GM18868 (cell line): ENCODE measurements at regions not wholly inside any gene's neighbourhood (a gene's known extent, or its start where the extent isn't known, plus 50 kb on each side); places are given as distances from the start of the nearest gene placed in this dataset.

Experiments
- ATAC-seq: cut with Tn5 transposase; IDR thresholded peaks from one replicate; pipeline ENCODE4 v1.9.1; 2021; ENCODE audit warnings: mild to moderate bottlenecking, moderate library complexity; ENCODE audit not compliant: unreplicated experiment

DNA sequence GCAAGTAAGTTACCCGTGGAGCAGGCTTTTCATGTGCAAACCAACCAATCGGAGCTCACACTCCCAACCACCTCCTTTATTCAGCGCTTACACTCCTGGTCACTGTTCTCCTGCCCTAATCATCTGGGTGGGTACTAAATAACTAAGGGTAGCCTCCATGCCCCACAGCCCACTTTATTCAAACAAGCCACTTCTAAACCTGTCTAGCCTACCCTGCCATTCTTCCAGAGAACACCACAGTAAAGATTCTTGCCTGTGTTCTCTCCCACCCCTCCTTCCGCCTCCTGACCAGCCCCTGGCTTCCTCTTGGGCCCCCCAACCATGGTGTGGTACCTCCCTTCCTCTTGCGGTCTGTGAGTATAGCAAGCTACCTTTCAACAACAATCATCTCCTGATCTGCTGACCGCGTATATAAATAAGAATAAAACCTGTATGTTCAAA lies 581.9 kb downstream of the VRK1 start:
- no peak for ATAC-seq

DNA sequence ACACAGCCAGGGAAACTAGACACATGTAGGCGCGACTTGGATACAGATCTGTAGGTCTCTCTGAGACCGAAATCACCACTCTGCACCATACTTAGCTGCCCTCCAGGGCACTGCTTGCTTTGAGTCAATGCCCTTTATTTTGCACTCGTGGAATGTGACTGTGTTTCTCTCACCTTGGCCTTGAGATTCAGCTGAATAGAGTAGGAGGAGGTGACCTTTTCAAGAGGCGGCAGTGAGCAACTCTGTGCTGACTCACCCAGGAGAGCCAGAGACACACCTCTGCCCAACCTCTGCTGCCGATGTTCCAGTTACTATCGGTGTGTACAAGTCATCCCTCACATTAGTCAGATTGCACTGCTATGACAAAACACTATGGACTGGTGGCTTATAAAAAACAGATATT lies 583.4 kb downstream of the VRK1 start:
- ATAC-seq, result no peak

DNA sequence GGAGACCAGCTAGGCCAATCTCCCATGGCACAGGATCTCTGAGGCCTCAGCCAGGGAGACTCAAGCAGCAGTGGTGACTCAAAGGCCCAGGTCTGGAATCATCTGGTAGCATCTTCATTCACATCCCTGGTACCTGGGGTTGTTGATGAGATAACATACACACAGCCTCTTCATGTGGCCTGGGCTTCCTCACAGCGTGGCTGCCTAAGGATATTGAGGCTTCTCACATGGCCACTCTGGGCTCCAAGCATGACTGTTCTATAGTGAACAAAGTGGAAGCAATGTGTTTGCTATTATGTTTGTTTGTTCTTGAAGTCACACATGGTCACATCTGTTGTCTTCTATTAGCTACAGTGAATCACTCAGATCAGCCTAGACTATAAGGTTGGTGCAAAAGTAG lies 584.1 kb downstream of the VRK1 start:
- no peak for ATAC-seq

DNA sequence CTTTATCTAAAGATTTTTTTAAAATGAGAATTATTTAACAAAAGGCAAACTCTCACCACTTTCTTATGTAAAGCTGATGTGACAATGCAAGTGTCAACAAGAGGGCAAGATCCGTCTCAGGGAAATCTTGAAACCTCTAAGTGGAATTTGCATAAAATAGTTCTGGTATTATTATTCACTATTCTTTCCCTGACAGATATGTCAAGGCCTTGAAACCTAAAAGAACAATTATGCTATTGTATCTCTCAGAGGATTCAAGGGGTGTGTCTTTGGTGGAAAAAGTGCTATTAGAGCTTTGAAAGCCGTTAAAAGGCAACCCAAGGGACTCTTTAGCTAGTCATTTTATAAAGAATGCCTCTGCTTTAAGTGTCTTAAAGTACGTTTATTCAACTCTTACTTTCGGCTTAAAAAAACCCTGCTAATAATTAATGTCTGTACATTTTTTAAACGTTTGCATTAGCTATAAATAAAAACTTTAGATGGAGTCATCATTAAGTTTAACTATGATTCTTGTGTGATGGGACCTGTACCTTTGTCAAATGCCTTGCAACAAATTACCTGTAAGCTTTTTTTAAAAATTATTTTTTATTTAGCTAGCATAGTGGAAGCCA lies 585.5 kb downstream of the VRK1 start:
- peak; percentile 47 for ATAC-seq

DNA sequence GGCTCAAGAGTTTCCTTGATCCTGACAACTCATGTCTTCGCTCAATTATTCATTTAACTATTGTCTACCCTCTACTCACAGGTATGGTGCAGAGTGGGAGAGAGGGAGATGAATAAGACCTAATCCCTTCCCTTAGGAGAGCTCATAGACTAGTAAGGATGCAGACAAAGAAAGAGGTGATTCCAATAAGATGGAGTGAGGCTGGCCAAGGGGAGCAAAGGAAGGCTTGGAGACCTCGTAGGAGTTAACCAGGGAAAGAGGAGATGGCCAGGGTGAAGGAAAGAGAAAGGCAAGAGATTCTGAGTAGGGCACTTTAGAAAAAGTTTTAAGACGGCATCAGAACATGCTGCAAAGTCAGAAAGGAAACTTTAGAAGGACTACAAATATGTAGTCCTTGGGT lies 588.5 kb downstream of the VRK1 start:
- ATAC-seq, result no peak

DNA sequence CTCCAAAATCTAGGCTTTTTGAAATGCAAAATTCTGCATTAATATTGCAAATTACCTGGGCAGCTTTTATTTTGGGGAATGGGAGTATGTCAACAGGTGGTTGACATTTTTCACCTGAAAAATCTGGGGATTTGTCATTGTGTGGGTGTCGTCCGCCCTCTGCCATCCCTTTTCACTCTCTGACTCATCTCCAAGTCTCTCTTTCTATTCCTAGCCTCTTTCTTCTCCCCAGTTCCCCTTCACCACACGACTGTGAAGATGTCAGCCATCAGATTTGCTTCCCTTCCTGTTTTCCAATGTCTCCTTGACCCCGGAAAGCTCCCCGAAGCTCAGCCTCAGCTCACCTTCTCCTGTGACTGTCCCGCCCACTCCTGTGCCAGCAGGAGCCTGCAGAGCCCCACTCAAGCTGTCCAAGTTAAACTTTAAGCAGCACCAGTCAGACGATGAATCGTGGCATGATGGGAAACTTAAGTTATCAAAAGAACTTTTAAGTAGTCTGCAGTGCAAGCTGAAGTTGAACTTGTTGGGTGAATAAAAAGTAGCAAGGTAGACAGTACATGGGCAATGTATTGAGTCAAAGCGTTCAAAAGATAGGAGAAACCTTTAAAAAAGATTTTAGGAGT lies 590.2 kb downstream of the VRK1 start:
- ATAC-seq, result no peak

DNA sequence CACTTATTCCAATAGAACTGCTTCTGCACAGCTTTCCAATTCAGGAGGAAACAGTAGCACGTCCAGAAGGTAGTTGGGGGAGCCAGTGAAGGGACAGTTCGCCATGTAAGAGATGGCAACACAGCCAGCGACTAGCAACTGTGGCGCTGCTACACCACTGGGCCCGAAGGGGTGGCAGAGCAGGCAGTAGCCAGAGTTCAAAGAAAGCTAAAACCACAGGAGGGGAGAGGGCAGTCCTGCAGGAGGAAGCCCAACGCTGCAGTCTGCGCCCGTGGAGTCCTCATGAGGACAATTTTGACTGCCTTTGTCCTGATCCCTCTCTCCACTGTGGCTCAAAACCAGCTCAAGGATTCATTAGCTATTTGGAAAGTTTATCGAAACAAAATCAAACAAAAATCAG lies 591.2 kb downstream of the VRK1 start:
- ATAC-seq, result no peak

DNA sequence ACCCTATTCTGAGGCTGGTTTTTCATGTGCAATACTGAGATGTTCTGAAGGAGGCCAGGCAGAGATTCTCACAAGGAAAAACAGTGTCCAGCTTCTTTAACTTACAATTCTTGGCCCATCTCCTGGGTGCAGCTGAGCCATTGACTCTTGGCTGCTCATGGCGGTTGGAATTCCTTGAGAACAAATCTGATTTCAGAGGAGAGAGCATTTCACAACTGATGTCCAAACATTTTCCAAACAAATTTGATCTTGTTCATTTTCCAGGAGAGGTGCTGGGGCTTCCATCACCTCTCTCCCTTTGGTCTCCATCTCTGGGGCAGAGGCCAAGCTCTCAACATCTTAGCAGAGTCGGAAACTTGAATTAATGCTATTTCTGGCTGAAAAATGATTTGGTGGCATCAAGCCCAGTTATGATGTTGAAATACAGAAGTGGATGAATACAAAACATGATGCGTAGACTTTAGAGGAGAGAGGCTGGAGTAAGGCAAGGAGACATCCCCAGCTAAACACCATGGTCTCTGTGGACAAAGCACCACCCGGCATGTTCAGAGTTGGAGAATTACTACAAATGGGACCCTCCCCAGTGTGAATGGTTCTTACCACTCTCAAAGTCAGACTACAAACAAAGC lies 593.0 kb downstream of the VRK1 start:
- no peak for ATAC-seq

DNA sequence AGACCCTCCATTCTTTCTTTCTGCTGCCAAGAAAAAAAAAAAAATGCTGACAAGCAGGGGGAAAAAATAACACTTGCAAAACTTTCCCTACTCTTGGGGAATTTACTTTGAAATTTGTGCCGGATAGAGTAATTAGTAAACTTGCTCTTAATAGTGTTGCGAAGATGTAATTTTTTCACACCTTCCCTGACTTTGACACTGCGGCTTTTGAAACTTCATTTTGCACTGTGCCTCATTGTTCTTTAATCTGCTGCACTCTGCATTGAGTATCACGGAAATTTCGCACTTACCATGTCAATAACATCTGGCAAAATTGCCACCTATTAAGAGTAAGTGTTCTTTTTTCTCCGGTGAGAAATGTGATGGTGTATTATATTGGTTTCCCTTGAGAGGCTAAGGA lies 596.1 kb downstream of the VRK1 start:
- no peak for ATAC-seq

DNA sequence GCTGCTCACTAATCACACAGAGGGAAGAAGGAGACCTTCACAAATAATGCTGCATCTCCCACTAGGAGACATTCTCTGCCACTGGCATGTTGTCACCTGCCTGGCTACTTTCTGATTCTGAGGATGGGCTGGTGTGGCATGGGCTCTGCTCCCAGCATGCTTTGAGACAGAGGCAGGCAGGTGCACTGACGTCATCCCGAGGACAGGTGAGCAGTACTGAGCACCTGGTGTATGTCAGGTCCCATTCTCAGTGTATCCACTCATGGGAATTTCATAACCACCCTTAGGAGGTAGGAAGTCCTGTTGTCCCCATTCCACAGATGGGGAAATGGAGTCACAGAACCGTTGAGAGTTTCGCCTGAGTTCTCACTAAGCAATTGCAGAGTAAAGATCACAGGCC lies 597.9 kb downstream of the VRK1 start:
- no peak for ATAC-seq

DNA sequence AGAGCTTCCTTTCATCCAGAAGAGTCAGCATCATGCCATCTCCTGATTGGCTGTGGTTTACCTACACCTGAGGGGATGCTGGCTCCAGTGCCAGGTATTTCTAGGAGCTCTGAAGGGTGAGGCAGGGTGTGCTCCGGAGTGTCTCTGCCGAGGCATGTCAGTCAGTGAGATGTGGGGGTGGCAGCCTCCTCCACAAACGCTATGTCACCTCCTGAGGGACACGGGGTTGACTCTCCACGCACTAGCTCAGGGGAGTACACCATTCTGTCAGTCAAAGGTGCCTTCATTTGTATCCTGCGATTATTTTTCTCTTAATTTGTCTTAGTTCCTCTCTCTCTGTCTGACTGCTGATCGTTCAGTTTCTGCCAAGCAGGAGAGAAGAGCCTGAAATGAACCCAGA lies 604.5 kb downstream of the VRK1 start:
- ATAC-seq, result no peak

DNA sequence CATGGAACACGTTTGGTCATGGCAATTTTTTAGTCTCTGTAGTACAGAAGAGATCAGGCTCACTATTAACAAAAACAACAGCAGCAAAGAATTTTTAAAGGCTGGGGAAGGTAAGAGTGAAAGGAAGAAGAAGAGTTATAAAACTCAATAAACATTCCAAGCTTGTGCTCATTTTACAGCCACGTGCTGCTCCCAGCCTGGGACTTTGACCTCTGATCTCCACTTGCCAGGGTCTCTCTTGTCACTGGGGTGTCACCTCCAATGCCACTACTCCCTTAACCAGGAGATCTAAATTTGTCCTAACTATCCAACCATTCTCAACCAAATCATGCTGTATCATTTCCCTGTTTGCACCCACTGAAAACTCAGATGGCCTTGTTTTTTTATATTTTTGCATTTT lies 605.1 kb downstream of the VRK1 start:
- ATAC-seq, result no peak

DNA sequence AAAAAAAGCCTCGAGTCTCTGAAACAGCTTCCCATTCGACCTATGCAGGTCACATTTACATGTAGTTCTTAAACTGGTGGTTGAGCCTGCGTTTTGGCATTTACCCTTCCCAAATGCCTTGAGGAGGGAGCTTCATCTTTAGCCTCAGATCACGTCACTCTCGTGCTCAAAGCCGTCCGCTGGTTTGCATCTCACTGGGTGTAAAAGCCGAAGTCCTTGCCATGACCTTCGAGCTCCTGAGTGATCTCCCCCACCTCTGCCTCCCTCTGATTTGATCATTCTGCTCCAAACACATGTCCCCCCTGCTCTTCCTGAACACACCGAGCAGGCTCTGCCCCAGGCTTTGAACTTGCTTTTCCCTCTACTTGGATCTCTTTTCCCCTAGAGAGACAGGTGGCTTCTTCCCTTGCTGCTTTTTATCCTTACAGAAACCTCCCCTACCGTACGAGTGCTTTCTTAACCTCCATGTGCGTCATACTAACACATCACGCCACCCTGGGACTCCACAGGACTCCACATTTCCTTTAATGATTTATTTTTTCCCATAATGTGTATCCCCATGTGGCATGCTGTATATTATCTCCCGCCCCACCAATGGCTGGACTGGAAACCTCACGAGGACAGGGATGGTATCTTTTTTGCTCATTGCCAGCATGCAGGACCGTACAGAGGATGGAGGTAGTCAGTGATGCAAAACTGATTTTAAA lies 610.7 kb downstream of the VRK1 start:
- no peak for ATAC-seq

DNA sequence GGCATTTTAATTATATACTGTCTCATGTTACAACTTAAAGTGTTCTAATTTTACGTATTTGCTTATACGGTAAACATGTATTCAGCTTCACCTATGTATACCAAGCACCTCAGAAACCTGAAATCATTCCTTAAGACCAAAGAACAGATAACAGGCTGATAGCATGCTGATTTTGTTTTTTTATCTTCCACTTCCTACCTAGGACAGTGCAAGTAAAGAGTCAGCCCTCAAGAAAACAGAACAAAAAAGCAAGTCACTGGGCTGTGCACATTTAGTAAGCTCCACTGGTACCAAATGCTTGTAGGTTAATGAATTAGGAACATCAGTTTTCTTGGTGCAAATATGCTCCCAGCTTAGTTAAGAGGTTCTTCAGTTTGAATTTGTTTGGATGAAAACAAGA lies 611.3 kb downstream of the VRK1 start:
- ATAC-seq, result no peak

DNA sequence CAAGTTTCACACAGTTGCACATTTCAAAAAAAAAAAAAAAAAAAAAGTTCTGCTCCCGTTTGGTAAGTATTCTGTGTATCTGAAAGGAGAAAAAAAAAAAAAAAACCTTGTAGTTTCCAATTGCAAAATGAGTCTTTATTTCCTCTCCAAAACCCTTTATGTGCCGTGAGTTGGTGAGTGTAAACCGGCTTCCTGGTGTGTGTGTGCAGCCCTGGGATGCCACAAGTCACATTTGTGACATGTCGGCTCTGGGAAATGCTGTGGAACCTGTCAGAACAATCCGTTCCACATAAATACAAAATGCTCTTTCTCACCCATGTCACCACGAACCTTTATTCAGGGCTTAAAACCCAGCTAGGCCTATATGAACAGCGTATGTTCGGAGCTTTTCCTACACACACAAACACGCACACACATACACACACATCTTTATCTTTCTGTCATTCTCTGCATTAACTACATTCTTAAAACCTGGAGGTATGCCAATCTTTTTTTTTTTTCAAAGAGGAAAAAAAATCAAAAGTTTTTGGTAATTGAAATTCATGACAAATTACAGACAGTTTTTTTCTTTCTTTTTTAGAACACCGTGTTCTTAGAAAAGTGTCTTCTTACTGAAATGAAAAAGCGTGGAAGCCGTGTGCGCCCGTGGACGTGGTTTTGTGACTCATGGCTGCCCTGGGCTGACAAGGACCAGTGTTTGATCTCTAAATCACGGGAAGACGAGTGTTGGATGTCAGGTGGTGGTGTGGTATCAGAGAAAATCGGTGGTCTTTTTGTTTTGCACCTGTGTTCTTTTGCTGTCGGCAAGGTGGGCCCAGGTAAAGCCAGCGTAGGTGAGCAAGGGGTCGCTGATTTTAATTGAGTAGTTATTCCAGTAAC lies 612.0 kb downstream of the VRK1 start:
- ATAC-seq, result no peak

DNA sequence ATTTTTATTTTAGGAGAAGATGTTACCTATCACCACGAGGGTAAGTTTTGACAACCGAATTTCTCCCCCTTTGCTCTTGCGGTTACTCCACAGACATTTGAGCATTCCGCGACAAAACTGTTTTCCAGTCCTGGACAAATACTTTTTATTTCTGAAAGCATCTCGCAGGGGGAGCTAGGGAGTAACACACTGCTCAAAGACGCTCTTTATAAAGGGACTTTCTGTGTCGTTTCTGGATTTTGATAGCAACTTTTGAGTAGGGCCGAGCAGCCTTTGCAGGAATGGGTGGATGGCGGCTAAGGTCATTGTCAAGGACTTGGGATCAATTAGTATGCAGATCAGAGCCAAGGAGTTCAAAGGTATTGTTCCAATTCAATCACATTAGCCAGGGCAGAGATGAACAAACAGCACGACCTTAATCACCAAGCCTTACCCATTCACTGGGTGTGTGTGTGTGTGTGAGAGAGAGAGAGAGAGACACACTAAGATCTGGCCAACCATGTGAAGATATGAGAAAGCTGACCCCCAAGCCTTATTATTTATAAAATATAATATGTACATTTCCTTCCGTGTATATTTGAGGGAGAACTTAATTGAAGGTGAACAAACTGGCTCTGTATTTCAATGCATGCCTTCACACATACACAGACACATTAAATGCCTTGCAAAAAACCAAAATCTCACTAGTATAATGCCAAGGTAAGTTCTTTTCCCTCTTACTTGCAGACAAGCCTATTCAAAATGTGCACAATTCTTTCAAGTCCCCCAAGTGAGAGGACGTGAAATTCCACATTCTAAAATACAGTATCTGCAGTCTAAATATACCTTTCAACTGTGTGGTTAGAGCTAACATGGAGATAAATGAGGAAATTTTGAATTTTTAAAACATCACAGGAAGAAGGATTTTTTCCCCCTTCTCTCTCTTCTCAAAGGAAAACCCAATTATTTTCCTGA lies 613.8 kb downstream of the VRK1 start:
- ATAC-seq, result no peak

DNA sequence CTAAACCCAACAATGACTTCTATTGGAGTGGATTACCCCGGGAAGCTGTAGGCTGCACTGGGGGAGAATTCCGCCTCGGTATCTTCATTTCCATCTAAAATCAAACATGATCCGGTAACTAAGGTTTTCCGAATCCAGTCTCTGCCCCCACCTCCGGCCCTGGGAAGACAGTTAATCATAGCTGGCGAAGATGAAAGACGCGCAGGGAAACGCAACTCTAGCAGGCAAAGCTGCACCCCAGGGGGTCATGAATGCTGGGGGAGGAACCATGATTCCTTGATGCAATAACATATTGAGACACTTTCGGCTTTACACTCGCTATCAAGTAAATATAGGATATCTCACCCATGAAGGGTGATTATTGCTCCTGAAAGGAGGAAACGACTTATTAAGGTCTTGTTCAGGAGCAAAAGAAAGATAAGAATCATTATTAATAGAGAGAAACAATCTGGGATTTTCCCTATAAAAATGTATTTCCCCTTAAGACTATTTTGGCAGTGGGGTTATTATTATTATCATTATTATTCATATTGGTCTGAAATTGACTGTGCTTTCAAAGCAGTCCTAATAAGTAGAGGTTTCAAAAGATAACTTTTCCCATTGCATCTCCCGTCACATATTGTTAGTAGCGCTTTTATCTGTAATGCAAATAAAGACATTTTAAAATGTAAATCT lies 614.9 kb downstream of the VRK1 start:
- ATAC-seq, result no peak

DNA sequence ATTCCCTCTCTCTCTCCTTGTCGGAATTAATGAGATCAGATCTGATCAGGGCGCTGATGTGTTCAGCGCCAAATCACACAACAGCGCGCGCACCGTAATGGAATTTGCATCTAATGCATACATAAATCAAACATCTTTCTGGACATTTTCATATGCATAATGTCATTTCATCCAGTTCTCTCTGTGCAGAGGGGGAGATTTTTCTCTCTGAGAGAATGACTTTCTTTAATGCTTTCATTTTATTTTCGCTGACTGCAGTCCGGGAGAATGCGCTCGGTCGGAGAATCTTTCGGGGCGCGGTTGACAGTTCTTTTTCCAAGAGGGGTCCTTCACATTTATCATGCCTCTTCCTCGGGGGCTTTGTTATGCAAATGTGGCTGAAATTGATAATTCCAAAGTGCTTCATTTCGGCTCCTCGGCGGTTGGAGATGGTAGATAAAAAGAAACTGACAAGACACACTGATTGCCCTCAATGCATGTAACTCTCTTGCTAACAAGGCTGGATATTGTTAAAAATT lies 615.9 kb downstream of the VRK1 start:
- ATAC-seq, result no peak
